GM19023 (cell line): ENCODE measurements at regions not wholly inside any gene's neighbourhood (a gene's known extent, or its start where the extent isn't known, plus 50 kb on each side); places are given as distances from the start of the nearest gene placed in this dataset.

ENCODE experiments used
- ATAC-seq: cut with Tn5 transposase; IDR thresholded peaks from one replicate; pipeline ENCODE4 v1.9.1; 2021; ENCODE audit warnings: mild to moderate bottlenecking, moderate library complexity; ENCODE audit not compliant: unreplicated experiment

DNA sequence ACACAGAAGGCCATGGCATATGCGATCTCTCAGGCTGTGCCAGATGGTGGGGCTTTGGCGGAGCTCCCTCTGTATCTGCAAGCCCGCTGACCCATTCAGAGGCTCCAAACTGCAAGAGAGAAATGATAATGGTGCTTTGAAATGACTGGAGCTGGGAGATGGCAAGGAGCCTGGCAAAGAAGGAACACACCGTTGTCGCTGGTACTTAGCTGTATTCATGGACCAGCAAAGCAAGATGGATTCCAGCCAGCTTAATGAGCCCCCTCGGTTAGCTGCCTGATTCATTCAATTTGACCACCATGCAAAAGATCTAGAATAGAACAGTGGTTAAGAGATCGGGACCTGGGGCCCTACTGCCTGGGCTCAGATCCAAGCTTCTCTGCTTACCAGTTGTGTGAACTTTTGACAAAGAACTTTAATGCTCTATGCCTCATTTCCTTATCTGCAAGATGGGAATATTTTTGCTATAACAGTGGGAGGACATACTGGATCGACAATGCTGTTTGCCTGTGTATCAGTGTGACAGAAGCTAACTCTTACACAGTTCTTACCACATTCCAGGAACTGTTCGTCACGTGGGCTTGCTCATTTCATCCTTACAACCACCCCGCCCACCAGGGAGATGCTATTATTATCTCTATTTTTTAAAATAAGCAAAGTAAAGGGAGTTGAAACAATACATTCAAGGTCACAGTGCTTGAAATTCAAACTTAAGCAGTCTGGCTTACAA is 317.8 kb upstream of the SULF2 start:
- ATAC-seq = no peak

DNA sequence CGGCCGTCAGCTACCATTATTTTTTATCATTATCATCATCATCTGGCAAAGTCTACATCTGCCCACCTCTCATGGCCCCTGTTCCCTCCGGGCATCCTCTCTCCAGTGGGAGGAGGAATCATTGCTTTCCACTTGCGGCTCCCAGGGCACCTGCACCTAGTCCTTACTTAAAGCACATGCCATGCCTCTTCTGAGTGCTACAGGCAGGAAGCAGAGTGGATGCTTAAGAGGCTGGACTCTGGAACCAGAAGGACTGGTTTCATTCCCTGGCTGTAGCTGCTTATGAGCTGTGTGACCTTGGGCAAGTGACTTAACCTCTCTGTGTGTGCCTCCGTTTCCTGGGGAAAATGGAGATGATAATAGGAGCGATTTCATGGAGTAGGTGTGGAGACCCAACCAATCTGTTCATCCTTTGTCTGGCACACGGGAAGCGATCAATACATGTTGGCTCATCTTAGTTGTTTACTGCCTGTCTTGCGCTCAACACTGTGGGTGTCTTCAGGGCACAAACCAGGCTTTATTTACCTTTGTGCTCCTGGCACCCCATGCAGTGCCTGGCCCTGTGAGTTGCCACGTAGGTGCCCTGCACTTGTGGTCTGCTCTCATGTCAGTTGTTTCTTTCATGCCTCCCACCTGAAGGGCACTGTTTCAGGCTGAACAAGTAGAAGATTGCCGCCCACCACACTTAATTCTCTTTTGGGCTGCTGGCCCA is 317.0 kb upstream of the SULF2 start:
- no peak for ATAC-seq

DNA sequence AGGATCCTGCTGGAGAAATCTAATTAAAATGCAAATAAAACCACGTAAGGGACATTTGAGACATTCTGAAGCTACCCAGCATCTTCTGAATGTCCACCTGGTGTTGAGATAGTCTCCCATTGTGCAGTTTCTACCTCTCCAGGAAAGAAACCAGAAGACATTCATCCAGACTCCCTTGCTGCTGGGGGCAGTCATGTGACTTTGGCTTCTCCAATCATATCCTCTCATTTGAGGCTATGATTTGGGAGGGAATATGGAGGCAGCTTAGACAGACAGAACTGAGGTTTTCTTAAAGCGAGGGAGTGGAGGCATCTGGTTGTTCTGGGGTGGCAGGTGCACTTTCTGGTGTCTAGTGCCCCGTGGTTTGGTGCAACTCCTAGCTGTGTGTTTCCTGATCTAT is 315.2 kb upstream of the SULF2 start:
- ATAC-seq = no peak

DNA sequence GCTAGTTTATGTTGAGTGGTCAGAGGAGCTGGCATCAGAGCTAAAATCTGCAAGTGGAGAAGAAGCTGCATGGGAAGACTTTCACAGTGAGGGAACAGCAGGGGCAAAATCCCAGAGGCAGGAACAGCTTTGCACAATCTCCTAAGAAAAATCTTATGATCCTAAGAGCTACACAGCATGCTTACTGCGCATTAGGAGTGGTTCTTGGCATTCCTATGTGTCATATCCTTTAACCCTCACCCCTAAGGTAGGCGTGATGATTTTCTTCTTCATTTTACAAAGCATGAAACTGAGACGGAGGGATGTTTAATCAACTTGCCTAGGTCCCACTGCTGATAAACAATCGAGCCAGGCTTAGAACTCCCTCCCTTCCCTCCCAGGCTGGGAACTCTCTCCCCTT is 313.6 kb upstream of the SULF2 start:
- no peak for ATAC-seq

DNA sequence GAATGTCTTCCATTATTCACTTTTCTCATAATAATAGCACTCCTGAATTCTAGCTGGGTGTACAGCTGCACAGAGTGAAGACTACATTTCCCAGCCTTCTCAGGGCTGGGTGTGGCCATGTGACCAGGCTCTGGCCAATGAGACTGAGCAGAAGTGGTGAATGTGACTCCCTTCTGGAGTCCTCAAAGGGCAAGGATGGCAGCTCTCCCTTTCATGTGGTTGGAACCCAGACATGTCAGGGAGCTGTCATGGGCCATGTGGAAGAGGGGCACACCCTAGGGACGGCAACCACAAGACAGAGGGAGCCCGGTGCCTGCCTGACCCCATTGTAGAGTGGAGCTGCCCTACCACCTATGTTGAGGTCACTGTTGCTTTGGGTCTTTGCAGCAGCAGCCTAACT is 312.8 kb upstream of the SULF2 start:
- no peak for ATAC-seq

DNA sequence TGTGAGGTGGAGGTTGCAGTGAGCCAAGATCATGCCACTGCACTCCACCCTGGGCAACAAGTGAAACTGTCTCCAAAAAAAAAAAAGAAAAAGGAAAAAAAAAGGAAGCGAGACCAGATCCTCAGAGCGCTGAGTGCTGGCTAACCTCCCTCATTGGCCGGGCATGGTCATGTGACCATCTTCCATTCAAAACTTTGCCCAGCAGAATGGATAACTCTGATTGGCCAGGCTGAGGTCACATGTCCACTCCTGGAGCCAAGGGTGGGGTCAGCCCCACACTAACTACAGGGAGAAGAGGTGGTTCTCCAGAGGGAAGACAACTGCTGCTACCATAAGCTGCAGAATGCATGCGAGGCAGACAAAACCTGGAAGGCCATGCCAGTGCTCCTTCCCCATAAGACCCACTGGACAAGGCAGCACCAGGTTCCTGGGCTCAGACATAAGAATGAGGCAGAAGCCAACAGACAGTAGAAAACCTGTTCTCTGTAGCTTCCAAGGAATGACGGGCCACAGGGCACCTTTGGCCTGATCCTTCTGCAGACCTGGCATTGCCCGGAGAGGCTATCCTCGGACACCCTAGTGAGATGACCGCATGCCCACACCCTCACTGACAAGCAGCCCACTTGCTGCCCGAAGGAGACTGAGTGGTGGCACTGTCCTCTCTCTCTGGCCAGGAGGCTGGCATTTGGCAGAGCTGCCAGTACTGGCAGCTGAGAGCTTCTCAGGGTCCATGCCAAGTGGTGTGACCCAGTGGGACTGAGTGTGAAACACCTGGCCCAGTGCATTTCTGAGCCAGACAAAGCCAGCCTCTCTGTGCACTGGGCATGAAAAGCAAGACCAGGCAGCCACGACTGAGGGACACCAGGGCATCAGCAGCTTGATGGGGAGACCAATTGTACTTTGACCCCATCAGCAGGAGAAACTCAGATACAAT is 311.9 kb upstream of the SULF2 start:
- no peak for ATAC-seq

DNA sequence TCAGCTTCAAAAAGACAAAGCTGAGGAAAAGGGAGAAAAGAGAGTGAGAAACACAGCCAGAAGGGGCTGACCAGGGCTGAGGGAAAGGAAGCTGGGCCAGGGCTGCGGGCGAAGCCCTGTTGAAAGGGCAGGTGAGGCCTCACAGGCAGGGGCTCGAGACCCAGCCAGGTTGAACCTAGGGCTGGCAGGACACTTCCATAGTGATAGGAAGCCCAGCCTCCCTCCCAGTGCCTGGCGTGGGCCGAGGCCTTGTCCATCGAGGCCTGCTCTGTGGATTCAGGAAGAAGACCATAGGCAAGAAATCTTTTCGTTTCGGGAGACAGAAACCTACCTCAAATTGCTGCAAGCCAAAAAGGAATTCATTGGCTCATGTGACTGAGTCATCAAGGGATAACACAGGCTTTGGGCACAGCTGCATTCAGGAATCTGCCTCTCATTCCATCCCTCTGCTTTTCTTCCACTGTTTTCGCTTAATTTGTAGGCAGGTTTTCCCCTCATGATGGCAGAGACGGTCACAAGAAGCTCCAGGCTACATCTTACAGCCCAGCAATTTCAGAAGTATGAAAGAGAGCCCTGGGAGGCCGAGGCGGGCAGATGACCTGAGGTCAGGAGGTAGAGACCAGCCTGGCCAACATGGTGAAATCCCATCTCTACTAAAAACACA is 311.1 kb upstream of the SULF2 start:
- ATAC-seq = no peak

DNA sequence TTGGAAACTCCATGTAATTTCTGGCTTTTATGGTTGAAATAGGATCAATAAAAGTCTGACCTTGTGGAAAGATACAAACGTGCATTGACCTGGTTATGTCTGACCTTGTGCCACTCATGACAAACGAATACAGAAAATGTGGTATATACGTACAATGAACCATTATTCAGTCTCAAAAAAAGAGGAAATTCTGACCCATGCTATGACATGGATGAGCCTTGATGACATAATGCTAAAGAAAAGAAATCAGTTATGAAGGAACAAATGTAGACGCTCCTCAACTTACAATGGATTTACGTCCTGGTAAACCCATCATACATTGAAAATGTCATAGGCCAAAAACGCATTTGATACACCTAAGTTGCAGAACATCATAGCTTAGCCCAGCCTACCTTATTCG is 309.7 kb upstream of the SULF2 start:
- no peak for ATAC-seq

DNA sequence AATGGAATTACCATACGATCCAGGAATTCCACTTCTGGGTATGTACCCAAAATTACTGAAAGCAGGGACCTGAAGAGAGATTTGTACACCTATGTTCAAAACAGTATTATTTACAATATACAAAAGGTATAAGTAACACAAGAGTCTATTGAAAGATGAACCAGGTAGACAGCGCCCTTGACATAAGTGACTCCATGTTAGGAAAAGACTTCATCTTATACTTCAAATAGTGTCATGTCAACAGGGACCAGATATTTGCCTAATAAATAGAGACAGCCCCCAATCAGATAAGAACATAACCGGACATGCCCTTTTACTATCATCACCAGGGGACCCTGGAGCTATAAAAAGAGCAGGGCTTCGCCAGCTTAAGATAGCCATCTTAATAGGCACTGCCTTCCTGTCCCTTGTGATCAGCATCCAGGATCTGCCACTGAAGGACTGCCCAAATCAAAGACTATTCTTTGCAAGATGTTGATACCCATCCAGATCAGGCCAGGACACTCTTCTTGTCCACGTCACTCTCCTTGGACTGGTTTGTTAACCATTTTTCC is 309.0 kb upstream of the SULF2 start:
- ATAC-seq = no peak

DNA sequence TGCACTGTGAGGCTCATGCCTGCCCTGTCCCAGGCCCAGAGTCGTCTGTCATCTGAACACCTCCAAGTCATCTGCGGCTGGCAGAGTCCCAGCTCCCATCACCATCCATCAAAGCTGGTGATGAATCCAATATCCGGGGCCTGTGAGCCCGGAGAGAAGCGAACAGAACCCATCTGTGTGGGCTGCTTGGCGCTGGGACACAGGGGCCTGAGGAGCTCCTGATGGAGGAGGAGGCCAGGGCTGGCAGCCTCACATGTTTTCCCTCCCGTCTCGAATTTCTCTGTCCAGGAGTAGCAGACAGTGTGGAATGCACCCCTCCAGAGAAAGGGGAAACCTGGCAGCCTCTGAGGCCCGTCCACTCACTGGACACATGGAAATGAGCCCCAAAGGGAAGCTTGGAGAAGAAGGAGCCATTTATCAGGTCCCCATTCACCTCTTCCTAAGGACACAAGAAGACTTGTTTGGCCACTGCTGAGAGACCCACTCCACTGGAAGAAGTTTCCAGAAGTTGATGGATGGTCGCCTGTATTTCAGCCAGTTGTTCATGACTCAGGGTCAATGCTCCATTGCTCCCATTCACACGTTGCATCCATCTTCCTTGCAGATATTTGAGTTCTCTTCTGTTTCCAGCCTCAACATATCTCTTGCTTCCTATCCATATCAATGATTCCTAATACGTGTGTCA is 307.5 kb upstream of the SULF2 start:
- ATAC-seq = no peak

DNA sequence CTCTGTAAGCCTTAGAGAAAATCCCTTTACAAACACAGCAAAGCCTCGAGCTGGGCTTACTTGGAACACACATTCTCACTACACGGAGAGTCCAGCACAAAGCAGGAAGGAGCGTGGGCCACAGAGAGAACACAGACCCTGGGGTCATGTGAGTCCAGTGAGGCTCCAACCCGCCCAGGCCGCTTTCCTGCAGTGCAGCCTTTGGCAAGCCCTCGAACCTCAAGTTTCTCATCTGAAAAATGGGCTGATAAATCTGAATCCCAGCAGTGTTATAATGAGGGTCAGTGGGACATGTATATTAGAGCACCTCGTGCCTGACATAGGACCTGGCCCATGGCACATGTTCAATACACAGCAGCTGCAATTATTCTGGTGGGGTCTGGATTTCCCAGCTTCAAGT is 305.5 kb upstream of the SULF2 start:
- ATAC-seq = no peak

DNA sequence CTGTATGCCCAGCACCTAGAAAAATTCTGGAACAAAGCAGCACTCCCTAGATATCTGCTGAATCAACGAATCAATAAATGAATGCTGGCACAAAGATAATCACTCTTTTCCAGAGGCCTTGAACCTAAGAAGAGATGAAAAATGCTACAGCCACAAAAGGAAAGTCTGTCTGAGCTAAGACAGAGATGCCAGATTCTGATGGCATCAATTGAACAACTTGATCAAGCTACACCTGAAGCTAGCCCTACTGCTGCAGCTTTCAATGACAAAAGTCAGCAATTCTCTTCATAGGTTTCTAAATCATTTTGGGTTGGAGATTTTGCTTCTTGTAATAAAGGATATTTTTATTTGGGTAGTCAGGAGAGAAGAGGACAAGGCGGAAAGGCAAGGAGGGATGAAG is 305.0 kb upstream of the SULF2 start:
- ATAC-seq = no peak

DNA sequence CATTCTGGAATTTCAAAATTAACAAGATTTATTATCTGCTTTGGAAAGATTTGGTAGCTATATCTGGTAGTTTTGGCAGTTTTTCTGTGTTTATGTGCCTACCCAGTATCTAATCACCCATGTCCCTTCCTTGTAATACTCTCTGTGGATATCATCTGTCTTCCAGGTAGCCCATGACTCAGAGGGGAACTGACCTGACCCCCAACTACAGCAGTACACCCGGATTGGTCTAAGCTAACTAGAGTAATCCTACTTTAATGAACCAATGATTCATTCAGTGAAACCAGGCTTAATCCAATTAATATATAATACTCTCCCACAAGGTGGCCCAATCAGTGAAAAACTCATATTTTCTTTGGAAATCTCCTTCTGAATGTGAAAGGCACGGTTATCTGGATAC is 295.3 kb upstream of the SULF2 start:
- ATAC-seq = no peak

DNA sequence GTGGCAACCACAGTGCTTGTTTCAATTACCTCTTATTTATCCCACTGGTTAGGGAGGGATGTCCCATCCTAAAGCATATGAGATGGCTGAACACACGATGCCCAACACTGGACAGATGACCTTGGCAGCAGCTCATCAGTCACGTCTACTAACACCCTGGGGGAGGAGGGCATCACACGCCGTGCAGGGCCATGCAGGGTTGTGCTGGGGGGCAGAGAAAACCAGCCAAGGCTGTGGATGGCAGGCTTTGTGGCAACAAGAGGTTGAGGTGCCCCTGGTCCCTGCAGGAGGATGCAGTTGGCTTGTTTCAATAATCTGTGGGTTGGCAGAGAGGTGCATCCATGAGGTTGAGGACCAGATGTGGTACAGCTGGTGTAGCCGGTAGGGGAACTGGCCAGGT is 293.7 kb upstream of the SULF2 start:
- no peak for ATAC-seq

DNA sequence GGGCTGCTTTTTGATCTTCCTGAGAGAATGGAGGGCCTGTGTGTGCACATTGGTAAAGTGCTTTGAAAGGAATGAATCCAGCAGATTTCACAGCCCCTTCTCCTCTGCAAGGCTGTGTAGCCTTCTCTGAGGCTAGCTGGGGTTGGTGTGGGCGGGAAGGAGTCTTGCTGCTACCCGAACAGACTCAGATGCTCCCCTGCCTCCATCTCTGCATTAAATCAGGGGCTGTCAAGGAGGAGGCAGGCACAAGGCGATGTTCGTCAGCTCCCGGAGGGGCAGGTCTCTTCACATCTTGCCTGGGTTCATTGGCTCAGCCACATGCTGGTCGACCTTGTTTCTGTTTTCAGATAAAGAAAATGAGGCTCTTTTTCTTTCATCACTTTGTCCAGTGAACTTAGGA is 291.5 kb upstream of the SULF2 start:
- no peak for ATAC-seq

DNA sequence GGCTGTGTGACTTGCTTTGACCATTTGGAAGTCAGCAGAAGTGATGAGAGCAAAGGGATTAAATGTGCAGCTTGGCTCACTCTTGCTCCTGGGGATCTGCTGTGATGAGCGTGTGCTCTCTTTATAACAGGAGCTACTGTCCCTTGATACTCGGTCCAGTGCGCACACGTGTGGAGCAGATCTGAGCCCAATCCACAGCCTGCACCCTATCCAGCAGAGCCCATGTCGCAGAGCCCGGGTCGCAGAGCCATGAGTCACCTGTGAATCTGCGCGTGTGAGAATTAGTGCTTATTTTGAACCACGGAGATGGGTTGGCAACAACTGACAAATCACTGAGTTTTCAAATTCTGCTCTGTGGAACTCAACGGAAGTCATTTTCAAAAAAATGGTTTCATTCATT is 291.0 kb upstream of the SULF2 start:
- no peak for ATAC-seq

DNA sequence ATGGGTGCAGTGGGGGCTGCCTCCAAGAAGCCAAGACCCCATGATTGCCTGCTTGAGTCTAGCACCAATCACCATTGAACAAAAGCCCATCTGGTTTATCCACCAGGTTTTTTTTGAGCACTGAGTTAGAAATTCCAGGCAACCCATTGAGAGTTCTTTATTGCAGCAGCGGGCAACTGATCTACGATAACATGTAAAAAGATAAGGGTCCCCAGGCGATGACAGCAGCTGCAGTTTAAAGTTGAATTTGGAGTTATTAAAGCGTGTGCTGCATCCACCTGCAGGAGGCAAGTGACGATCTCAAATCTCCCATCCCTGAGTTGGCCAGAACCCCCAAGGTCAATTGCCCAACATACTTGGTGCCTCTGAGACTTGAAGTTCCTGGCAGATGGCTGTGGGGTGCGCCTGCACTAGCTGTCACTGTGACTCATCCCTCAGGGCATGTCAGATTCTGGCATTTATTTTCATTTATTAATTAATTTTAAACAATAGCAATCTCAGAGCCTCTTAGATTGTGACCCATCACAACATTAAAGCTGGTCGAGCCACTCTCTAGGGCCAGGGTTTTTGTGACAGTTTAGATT is 290.4 kb upstream of the SULF2 start:
- ATAC-seq = no peak

DNA sequence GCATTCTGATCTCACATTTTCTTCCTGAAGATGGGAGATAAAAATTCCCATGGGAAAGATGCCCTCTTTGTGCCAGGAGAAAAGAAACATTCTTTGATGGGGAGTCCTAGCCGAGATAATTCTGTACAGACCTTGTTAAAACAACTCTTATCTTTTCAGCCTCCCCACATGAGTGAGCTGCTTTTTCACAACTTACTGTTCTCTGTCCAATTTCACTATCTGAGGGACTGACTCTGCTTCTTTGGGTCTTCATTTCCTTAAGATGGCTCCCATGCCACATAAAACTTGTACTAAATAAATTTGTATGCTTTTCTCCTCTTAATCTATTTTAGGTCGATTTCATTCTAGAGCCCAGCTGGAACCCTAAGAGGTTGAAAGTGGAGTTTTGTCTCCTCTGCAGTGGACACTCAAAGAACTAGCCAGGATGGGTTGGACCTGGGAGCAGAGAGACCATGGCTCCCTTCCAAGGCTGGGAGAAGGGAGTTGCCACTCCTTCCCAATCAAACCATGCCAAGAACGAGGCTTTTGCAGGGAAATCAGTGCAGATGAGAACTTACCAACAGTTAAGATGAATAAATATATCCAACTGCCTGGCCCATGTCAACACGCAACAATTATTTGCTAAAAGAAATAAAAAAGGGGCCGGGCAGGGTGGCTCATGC is 285.8 kb upstream of the SULF2 start:
- no peak for ATAC-seq

DNA sequence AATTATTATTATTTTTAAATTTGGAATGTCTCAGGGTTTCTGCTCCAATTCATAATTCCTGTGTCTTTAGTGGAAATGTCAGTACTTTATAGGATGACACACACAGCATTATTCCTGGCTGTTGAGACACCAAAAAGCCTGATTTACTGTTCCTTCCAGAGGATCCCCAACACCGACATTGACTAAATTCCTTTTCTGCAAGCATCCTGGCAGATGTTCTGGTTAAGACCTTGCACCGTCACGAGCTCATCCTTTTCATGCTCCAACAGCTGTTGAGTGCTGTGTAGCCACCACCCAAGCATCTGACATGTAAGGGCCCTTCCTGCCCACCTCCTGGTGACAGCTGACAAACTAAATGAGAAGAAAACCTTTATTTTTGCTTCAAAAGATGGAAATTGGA is 284.3 kb upstream of the SULF2 start:
- no peak for ATAC-seq
